ENCODE measurements at regions not wholly inside any gene's neighbourhood (a gene's known extent, or its start where the extent isn't known, plus 50 kb on each side); places are given as distances from the start of the nearest gene placed in this dataset.
"Not testable (repeated sequence)": the region's sequence is repeated elsewhere in the genome, so short reads cannot be mapped to it uniquely, and the experiment has no call there.

GRCh38 chr4:102210806-102211205, 134.5 kb downstream of the SLC39A8 start:
- H3K27me3 Mint-ChIP-seq (ENCODE audit: low read depth); DNase-seq (ENCODE audit: low read depth, low spot score); H3K4me3 Mint-ChIP-seq; H3K36me3 Mint-ChIP-seq (ENCODE audit: low read depth); H3K27ac Mint-ChIP-seq (ENCODE audit: unreplicated experiment); H3K9me3 Mint-ChIP-seq; H3K4me1 Mint-ChIP-seq: not testable (repeated sequence)

GRCh38 chr4:102204634-102205033, 140.6 kb downstream of the SLC39A8 start:
- not testable (repeated sequence) for H3K27ac Mint-ChIP-seq (ENCODE audit: unreplicated experiment); H3K36me3 Mint-ChIP-seq (ENCODE audit: low read depth); H3K4me3 Mint-ChIP-seq; H3K4me1 Mint-ChIP-seq; DNase-seq (ENCODE audit: low read depth, low spot score); H3K27me3 Mint-ChIP-seq (ENCODE audit: low read depth); H3K9me3 Mint-ChIP-seq

DNA sequence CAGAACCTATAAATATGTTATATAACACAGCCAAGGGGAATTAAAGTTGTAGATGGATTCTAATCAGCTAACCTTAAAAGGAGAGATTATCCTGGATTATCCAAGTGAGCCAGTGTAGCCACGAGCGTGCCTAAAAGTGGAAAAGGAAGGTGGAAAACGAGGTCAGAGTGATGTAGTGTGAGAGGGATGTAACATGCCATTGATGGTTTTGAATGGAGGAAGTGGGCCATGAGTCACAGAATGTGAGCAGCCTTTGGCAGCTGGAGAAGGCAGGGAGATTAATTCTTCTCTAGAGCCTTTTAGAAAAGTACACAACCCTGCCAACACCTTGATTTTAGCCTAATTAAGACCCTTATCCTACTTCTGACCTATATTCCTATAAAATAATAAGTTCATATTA, 149.1 kb downstream of the SLC39A8 start:
- peaks cover 10% of the 10 kb centered on the region for H3K9me3 Mint-ChIP-seq
- H3K27me3 Mint-ChIP-seq (ENCODE audit: low read depth) = no peaks in the 10 kb centered on the region
- no peak overlapping the region for H3K4me3 Mint-ChIP-seq
- no peaks in the 10 kb centered on the region for H3K36me3 Mint-ChIP-seq (ENCODE audit: low read depth)
- no peak overlapping the region for H3K27ac Mint-ChIP-seq (ENCODE audit: unreplicated experiment)
- TF ChIP-seq, protein P1, sequence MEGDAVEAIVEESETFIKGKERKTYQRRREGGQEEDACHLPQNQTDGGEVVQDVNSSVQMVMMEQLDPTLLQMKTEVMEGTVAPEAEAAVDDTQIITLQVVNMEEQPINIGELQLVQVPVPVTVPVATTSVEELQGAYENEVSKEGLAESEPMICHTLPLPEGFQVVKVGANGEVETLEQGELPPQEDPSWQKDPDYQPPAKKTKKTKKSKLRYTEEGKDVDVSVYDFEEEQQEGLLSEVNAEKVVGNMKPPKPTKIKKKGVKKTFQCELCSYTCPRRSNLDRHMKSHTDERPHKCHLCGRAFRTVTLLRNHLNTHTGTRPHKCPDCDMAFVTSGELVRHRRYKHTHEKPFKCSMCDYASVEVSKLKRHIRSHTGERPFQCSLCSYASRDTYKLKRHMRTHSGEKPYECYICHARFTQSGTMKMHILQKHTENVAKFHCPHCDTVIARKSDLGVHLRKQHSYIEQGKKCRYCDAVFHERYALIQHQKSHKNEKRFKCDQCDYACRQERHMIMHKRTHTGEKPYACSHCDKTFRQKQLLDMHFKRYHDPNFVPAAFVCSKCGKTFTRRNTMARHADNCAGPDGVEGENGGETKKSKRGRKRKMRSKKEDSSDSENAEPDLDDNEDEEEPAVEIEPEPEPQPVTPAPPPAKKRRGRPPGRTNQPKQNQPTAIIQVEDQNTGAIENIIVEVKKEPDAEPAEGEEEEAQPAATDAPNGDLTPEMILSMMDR (conservative IDR thresholded peaks at IDR 0.05) = no peak
- no peaks in the 10 kb centered on the region for H3K4me1 Mint-ChIP-seq
- DNase-seq (ENCODE audit: low read depth, low spot score) = no peak

DNA sequence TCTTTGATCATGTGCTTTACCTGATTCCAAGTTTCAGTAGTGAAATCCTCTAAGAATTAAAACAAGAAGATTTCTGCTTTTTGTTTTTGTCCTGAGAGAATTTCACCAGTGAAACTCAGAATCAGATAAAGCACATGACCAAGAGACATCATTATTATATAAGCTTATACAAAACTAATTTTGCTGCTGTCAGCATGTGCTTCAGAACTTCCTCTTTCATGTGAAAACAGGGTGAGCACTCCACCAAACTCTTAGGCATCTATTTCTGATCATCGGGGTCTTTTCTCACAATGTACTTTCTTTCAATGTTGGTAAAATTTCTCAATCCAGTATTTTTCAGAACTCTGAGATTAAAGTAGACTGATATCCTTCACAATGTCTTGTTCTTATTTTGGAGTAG, 152.1 kb downstream of the SLC39A8 start:
- H3K36me3 Mint-ChIP-seq (ENCODE audit: low read depth) = no peaks in the 10 kb centered on the region
- H3K4me1 Mint-ChIP-seq = no peaks in the 10 kb centered on the region
- no peak overlapping the region for H3K4me3 Mint-ChIP-seq
- DNase-seq (ENCODE audit: low read depth, low spot score) = no peak
- H3K27me3 Mint-ChIP-seq (ENCODE audit: low read depth) = no peaks in the 10 kb centered on the region
- TF ChIP-seq, protein P1 (conservative IDR thresholded peaks at IDR 0.05) = no peak
- H3K27ac Mint-ChIP-seq (ENCODE audit: unreplicated experiment) = no peak overlapping the region
- peaks cover 10% of the 10 kb centered on the region for H3K9me3 Mint-ChIP-seq

- H3K9me3 Mint-ChIP-seq = no peaks in the 10 kb centered on the region
- TF ChIP-seq, protein P1 (conservative IDR thresholded peaks at IDR 0.05) = no peak
- H3K4me1 Mint-ChIP-seq = no peaks in the 10 kb centered on the region
- H3K4me3 Mint-ChIP-seq = no peak overlapping the region
- no peak overlapping the region for H3K27ac Mint-ChIP-seq (ENCODE audit: unreplicated experiment)
- H3K27me3 Mint-ChIP-seq (ENCODE audit: low read depth) = no peaks in the 10 kb centered on the region
- DNase-seq (ENCODE audit: low read depth, low spot score) = no peak
- H3K36me3 Mint-ChIP-seq (ENCODE audit: low read depth) = no peaks in the 10 kb centered on the region
Observed at GRCh38 chr4:102180046-102180445, 165.2 kb downstream of the SLC39A8 start.

- Mint-ChIP-seq H3K27me3 (ENCODE audit: low read depth) (no peaks in the 10 kb centered on the region), H3K4me3 (no peak overlapping the region), H3K36me3 (ENCODE audit: low read depth) (no peaks in the 10 kb centered on the region), H3K4me1 (peaks cover 3% of the 10 kb centered on the region), H3K9me3 (no peaks in the 10 kb centered on the region), H3K27ac (ENCODE audit: unreplicated experiment) (no peak overlapping the region)
- no peak for DNase-seq (ENCODE audit: low read depth, low spot score)
- TF ChIP-seq, protein P1 (conservative IDR thresholded peaks at IDR 0.05) = no peak
Observed at GRCh38 chr4:102174719-102175189, 170.5 kb downstream of the SLC39A8 start.

GRCh38 chr4:102172341-102172740, 172.9 kb downstream of the SLC39A8 start:
- DNase-seq (ENCODE audit: low read depth, low spot score) = no peak
- Mint-ChIP-seq H3K9me3 (no peaks in the 10 kb centered on the region), H3K4me1 (peaks cover 17% of the 10 kb centered on the region), H3K27ac (ENCODE audit: unreplicated experiment) (no peak overlapping the region), H3K4me3 (no peak overlapping the region), H3K36me3 (ENCODE audit: low read depth) (no peaks in the 10 kb centered on the region), H3K27me3 (ENCODE audit: low read depth) (no peaks in the 10 kb centered on the region)
- TF ChIP-seq, protein P1 (conservative IDR thresholded peaks at IDR 0.05) = no peak
